H9 (cell line): ENCODE measurements at regions not wholly inside any gene's neighbourhood (a gene's known extent, or its start where the extent isn't known, plus 50 kb on each side); places are given as distances from the start of the nearest gene placed in this dataset.

Experiments
- DNase-seq: peaks from one replicate; pipeline ENCODE4 v3.0.0-alpha.2; 2017
- H2AFZ ChIP-seq: one replicate; pipeline ENCODE4 v1.6.1; 2013; ENCODE audit warnings: mild to moderate bottlenecking, low read length, control low read depth, moderate library complexity
- H2AK5ac ChIP-seq: 2 replicates; pipeline ENCODE4 v1.6.1; 2013; ENCODE audit warnings: low read length, control low read depth, mixed read lengths; ENCODE audit not compliant: insufficient read length
- H2BK120ac ChIP-seq: one replicate; pipeline ENCODE4 v1.6.1; 2013; ENCODE audit warnings: low read depth, mild to moderate bottlenecking, low read length, control low read depth, inconsistent platforms; ENCODE audit not compliant: poor library complexity, severe bottlenecking
- H2BK12ac ChIP-seq: 2 replicates; pipeline ENCODE4 v1.6.1; 2013; ENCODE audit warnings: low read length, control low read depth, mixed read lengths, low read depth; ENCODE audit not compliant: insufficient read length
- H2BK15ac ChIP-seq: 2 replicates; pipeline ENCODE4 v1.6.1; 2013; ENCODE audit warnings: low read depth, low read length, control low read depth
- H2BK20ac ChIP-seq: one replicate; pipeline ENCODE4 v1.6.1; 2013; ENCODE audit warnings: low read depth, mild to moderate bottlenecking, low read length, control low read depth, inconsistent platforms; ENCODE audit not compliant: poor library complexity, severe bottlenecking
- H2BK5ac ChIP-seq: 2 replicates; pipeline ENCODE4 v1.6.1; 2013; ENCODE audit warnings: low read length, control low read depth, mixed read lengths; ENCODE audit not compliant: insufficient read length
- H3K14ac ChIP-seq: 2 replicates; pipeline ENCODE4 v1.6.1; 2013; ENCODE audit warnings: low read length, control low read depth; ENCODE audit not compliant: insufficient read depth
- H3K18ac ChIP-seq: 2 replicates; pipeline ENCODE4 v1.6.1; 2013; ENCODE audit warnings: low read depth, mild to moderate bottlenecking, mixed read lengths, low read length, control low read depth; ENCODE audit not compliant: insufficient read length
- H3K23ac ChIP-seq: 2 replicates; pipeline ENCODE4 v1.6.1; 2013; ENCODE audit warnings: low read length, control low read depth, mixed read lengths, low read depth; ENCODE audit not compliant: insufficient read length
- H3K23me2 ChIP-seq: 2 replicates; pipeline ENCODE4 v1.6.1; 2013; ENCODE audit warnings: low read depth, mild to moderate bottlenecking, mixed read lengths, low read length, control low read depth; ENCODE audit not compliant: insufficient read length, poor library complexity, severe bottlenecking
- H3K27ac ChIP-seq: 2 replicates; pipeline ENCODE4 v1.5.1; 2013; ENCODE audit warnings: low read length, control low read depth, mixed read lengths, low read depth; ENCODE audit not compliant: insufficient read length
- H3K27me3 ChIP-seq: 2 replicates; pipeline ENCODE4 v1.6.1; 2013; ENCODE audit warnings: low read length, control low read depth, inconsistent platforms; ENCODE audit not compliant: insufficient read depth
- H3K4ac ChIP-seq: 2 replicates; pipeline ENCODE4 v1.6.1; 2013; ENCODE audit warnings: low read depth, mild to moderate bottlenecking, control low read depth, inconsistent platforms, low read length, moderate library complexity
- H3K4me1 ChIP-seq: 2 replicates; pipeline ENCODE4 v1.6.1; 2013; ENCODE audit warnings: low read length, control low read depth, inconsistent platforms; ENCODE audit not compliant: insufficient read depth
- H3K4me2 ChIP-seq: 2 replicates; pipeline ENCODE4 v1.6.1; 2013; ENCODE audit warnings: low read length, control low read depth, mixed read lengths; ENCODE audit not compliant: insufficient read length, insufficient read depth
- H3K56ac ChIP-seq: 2 replicates; pipeline ENCODE4 v1.6.1; 2013; ENCODE audit warnings: low read depth, mild to moderate bottlenecking, mixed read lengths, low read length, control low read depth; ENCODE audit not compliant: insufficient read length
- H3K79me1 ChIP-seq: 2 replicates; pipeline ENCODE4 v1.6.1; 2013; ENCODE audit warnings: low read depth, mild to moderate bottlenecking, moderate library complexity, low read length, control low read depth, inconsistent platforms; ENCODE audit not compliant: insufficient read depth, poor library complexity, severe bottlenecking
- H3K79me2 ChIP-seq: 2 replicates; pipeline ENCODE4 v1.6.1; 2013; ENCODE audit warnings: low read length, control low read depth, inconsistent platforms; ENCODE audit not compliant: insufficient read depth
- H3K9ac ChIP-seq: 2 replicates; pipeline ENCODE4 v1.6.1; 2013; ENCODE audit warnings: low read length, control low read depth, mixed read lengths; ENCODE audit not compliant: insufficient read length; ENCODE audit errors: extremely low read depth
- H3K9me3 ChIP-seq: one replicate; pipeline ENCODE4 v1.6.1; 2013; ENCODE audit warnings: low read depth, low read length, inconsistent platforms; ENCODE audit not compliant: control insufficient read depth
- H3T11ph ChIP-seq: one replicate; pipeline ENCODE4 v1.6.1; 2013; ENCODE audit warnings: mild to moderate bottlenecking, low read length, control low read depth, inconsistent platforms
- H4K20me1 ChIP-seq: one replicate; pipeline ENCODE4 v1.6.1; 2013; ENCODE audit not compliant: control insufficient read depth, insufficient read length, insufficient read depth
- H4K5ac ChIP-seq: 2 replicates; pipeline ENCODE4 v1.6.1; 2013; ENCODE audit warnings: low read depth, mild to moderate bottlenecking, mixed read lengths, low read length, control low read depth; ENCODE audit not compliant: insufficient read length
- H4K8ac ChIP-seq: replicated peaks from 2 replicates; pipeline ENCODE4 v1.6.1; 2013; ENCODE audit warnings: low read length, control low read depth, mixed read lengths, low read depth; ENCODE audit not compliant: insufficient read length
- H4K91ac ChIP-seq: 2 replicates; pipeline ENCODE4 v1.6.1; 2013; ENCODE audit warnings: low read depth, mild to moderate bottlenecking, moderate library complexity, mixed read lengths, low read length, control low read depth; ENCODE audit not compliant: insufficient read length
- H3K27ac Mint-ChIP-seq, 3 experiments: 2 replicates in 2 of 3; 3 replicates in 1 of 3; pipeline ENCODE4 v1.8.0; 2020 to 2021; ENCODE audit warnings: mixed read lengths in 3 of 3, mild to moderate bottlenecking in 1 of 3, moderate library complexity in 1 of 3
- H3K27me3 Mint-ChIP-seq: 2 replicates; pipeline ENCODE4 v1.8.0; 2021; ENCODE audit warnings: low read depth, mild to moderate bottlenecking, moderate library complexity, mixed read lengths
- H3K36me3 Mint-ChIP-seq, 3 experiments: 2 replicates in 2 of 3; 3 replicates in 1 of 3; pipeline ENCODE4 v1.8.0; 2020 to 2021; ENCODE audit warnings: low read depth in 3 of 3, mixed read lengths in 3 of 3; ENCODE audit not compliant: insufficient read depth in 1 of 3
- H3K4me1 Mint-ChIP-seq, 2 experiments: 2 replicates each; pipeline ENCODE4 v1.8.0; 2020; ENCODE audit warnings: mixed read lengths in 2 of 2
- H3K4me3 Mint-ChIP-seq, 2 experiments: 2 replicates in 1 of 2; 3 replicates in 1 of 2; pipeline ENCODE4 v1.8.0; 2020 to 2021; ENCODE audit warnings: mild to moderate bottlenecking in 2 of 2, mixed read lengths in 2 of 2, moderate library complexity in 1 of 2
- H3K9me3 Mint-ChIP-seq, 2 experiments: 2 replicates in 1 of 2; 3 replicates in 1 of 2; pipeline ENCODE4 v1.8.0; 2020; ENCODE audit warnings: mild to moderate bottlenecking in 2 of 2, mixed read lengths in 2 of 2, moderate library complexity in 1 of 2
- CTCF ChIP-seq: fragments of 200-600 bp; sonication (generic); conservative IDR thresholded peaks from 3 replicates; pipeline ENCODE4 v1.8.0; 2021; ENCODE audit warnings: antibody characterized with exemption, mild to moderate bottlenecking
- WGBS: extraction: QIAGEN DNeasy Blood & Tissue Kit; methylation state at CpG from one replicate; pipeline ENCODE4 v1.1.7; 2013; ENCODE audit warnings: missing lambda C conversion rate, low lambda C conversion rate, mixed read lengths; ENCODE audit not compliant: insufficient read length; ENCODE audit errors: extremely low coverage; 5-methylcytosine and 5-hydroxymethylcytosine counted together

- Histone ChIP-seq H3K23me2 (no peaks in the 10 kb centered on the region), H3K27ac (no peak overlapping the region), H2AFZ (no peak overlapping the region), H3K9me3 (no peaks in the 10 kb centered on the region), H4K5ac (no peak overlapping the region), H3K23ac (no peak overlapping the region), H3K56ac (no peak overlapping the region), H3K18ac (no peak overlapping the region), H4K91ac (no peak overlapping the region), H2BK12ac (no peak overlapping the region), H2BK5ac (no peak overlapping the region), H4K20me1 (no peaks in the 10 kb centered on the region), H3K79me2 (no peaks in the 10 kb centered on the region), H3K14ac (no peak overlapping the region), H2AK5ac (no peak overlapping the region), H3T11ph (no peak overlapping the region), H3K27me3 (no peaks in the 10 kb centered on the region), H4K8ac (no peak overlapping the region), H3K79me1 (no peaks in the 10 kb centered on the region), H2BK15ac (no peak overlapping the region), H2BK120ac (no peak overlapping the region), H2BK20ac (no peak overlapping the region), H3K9ac (no peak overlapping the region), H3K4me2 (no peak overlapping the region), H3K4me1 (no peaks in the 10 kb centered on the region), H3K4ac (no peak overlapping the region)
- no CpG with 5 or more reads among the region's 3 CpGs for WGBS
- H3K27ac Mint-ChIP-seq, result no peak overlapping the region
- no peaks in the 10 kb centered on the region for H3K27me3 Mint-ChIP-seq
- peaks cover 0 to 2% of the 10 kb centered on the region in 2 experiments; a peak in 1 of 5 replicates for H3K9me3 Mint-ChIP-seq
- H3K4me3 Mint-ChIP-seq, result no peak overlapping the region
- no peak for DNase-seq
- H3K4me1 Mint-ChIP-seq, result peaks cover 2 to 4% of the 10 kb centered on the region in 2 experiments
- no peak for TF ChIP-seq CTCF
- no peaks in the 10 kb centered on the region for H3K36me3 Mint-ChIP-seq
Observed at GRCh38 chr1:187959062-187959461, 1130.3 kb downstream of the PLA2G4A start.
